Trophoblast cell (in vitro differentiated cells and primary cell): ENCODE measurements at regions not wholly inside any gene's neighbourhood (a gene's known extent, or its start where the extent isn't known, plus 50 kb on each side); places are given as distances from the start of the nearest gene placed in this dataset.
"Not testable (repeated sequence)": the region's sequence is repeated elsewhere in the genome, so short reads cannot be mapped to it uniquely, and the experiment has no call there.

Experiments
- DNase-seq, 2 donors: peaks; one replicate each; pipeline ENCODE4 v3.0.0-alpha.2; 2016
- H2AFZ ChIP-seq: 2 replicates; pipeline ENCODE4 v1.6.1; 2013; ENCODE audit warnings: low read length, moderate library complexity, mild to moderate bottlenecking; ENCODE audit not compliant: insufficient read depth, poor library complexity
- H2AK5ac ChIP-seq: 2 replicates; pipeline ENCODE4 v1.6.1; 2013; ENCODE audit warnings: mild to moderate bottlenecking, low read length
- H2BK120ac ChIP-seq: 2 replicates; pipeline ENCODE4 v1.6.1; 2013; ENCODE audit warnings: low read length, mild to moderate bottlenecking, moderate library complexity; ENCODE audit not compliant: insufficient read depth, poor library complexity
- H2BK12ac ChIP-seq: 2 replicates; pipeline ENCODE4 v1.6.1; 2013; ENCODE audit warnings: mild to moderate bottlenecking, low read length, moderate library complexity
- H2BK5ac ChIP-seq: 2 replicates; pipeline ENCODE4 v1.6.1; 2013; ENCODE audit warnings: low read length, low read depth, moderate library complexity, mild to moderate bottlenecking; ENCODE audit not compliant: poor library complexity
- H3K14ac ChIP-seq: 2 replicates; pipeline ENCODE4 v1.6.1; 2013; ENCODE audit warnings: mild to moderate bottlenecking, low read length
- H3K18ac ChIP-seq: 2 replicates; pipeline ENCODE4 v1.6.1; 2013; ENCODE audit warnings: mild to moderate bottlenecking, low read length
- H3K23ac ChIP-seq: 2 replicates; pipeline ENCODE4 v1.6.1; 2013; ENCODE audit warnings: low read length
- H3K27ac ChIP-seq: 2 replicates; pipeline ENCODE4 v1.5.1; 2013; ENCODE audit warnings: low read depth, mild to moderate bottlenecking, inconsistent platforms, low read length, moderate library complexity
- H3K27me3 ChIP-seq: 2 replicates; pipeline ENCODE4 v1.6.1; 2013; ENCODE audit warnings: inconsistent platforms, mild to moderate bottlenecking, low read length, moderate library complexity; ENCODE audit not compliant: insufficient read depth
- H3K36me3 ChIP-seq, 2 experiments: 1 replicate in 1 of 2; 2 replicates in 1 of 2; pipeline ENCODE4 v1.6.1; 2013; ENCODE audit warnings: low read length in 2 of 2, mild to moderate bottlenecking in 2 of 2, moderate library complexity in 1 of 2; ENCODE audit not compliant: insufficient read depth in 2 of 2, control insufficient read depth in 1 of 2
- H3K4ac ChIP-seq: 2 replicates; pipeline ENCODE4 v1.6.1; 2013; ENCODE audit warnings: low read depth, mild to moderate bottlenecking, low read length, moderate library complexity
- H3K4me1 ChIP-seq, 2 experiments: 1 replicate in 1 of 2; 2 replicates in 1 of 2; pipeline ENCODE4 v1.6.1; 2013; ENCODE audit warnings: low read length in 2 of 2, mild to moderate bottlenecking in 2 of 2, moderate library complexity in 1 of 2; ENCODE audit not compliant: insufficient read depth in 2 of 2, control insufficient read depth in 1 of 2
- H3K4me2 ChIP-seq: 2 replicates; pipeline ENCODE4 v1.6.1; 2013; ENCODE audit warnings: inconsistent platforms, mild to moderate bottlenecking, low read length, moderate library complexity
- H3K4me3 ChIP-seq: 2 replicates; pipeline ENCODE4 v1.5.1; 2013; ENCODE audit warnings: mild to moderate bottlenecking, low read depth, low read length, inconsistent platforms
- H3K79me1 ChIP-seq: one replicate; pipeline ENCODE4 v1.6.1; 2013; ENCODE audit warnings: low read length
- H3K79me2 ChIP-seq: 2 replicates; pipeline ENCODE4 v1.6.1; 2013; ENCODE audit warnings: low read length, mild to moderate bottlenecking; ENCODE audit not compliant: control insufficient read depth, insufficient read depth, poor library complexity
- H3K9ac ChIP-seq: 2 replicates; pipeline ENCODE4 v1.6.1; 2013; ENCODE audit warnings: mild to moderate bottlenecking, low read length
- H3K9me3 ChIP-seq: 2 replicates; pipeline ENCODE4 v1.6.1; 2013; ENCODE audit warnings: low read depth, mild to moderate bottlenecking, control low read depth, inconsistent platforms, low read length; ENCODE audit not compliant: insufficient read depth
- H4K12ac ChIP-seq: 2 replicates; pipeline ENCODE4 v1.6.1; 2013; ENCODE audit warnings: low read depth, mild to moderate bottlenecking, low read length, moderate library complexity
- H4K8ac ChIP-seq: 2 replicates; pipeline ENCODE4 v1.6.1; 2013; ENCODE audit warnings: low read depth, mild to moderate bottlenecking, low read length, moderate library complexity
- H4K91ac ChIP-seq: one replicate; pipeline ENCODE4 v1.6.1; 2013; ENCODE audit warnings: low read depth, mild to moderate bottlenecking, low read length, moderate library complexity
- WGBS: extraction: QIAGEN DNeasy Blood & Tissue Kit; methylation state at CpG from one replicate; pipeline ENCODE4 v1.1.7; 2013; ENCODE audit warnings: missing lambda C conversion rate; ENCODE audit not compliant: insufficient read length, insufficient coverage; ENCODE audit errors: extremely low coverage; 5-methylcytosine and 5-hydroxymethylcytosine counted together

DNA sequence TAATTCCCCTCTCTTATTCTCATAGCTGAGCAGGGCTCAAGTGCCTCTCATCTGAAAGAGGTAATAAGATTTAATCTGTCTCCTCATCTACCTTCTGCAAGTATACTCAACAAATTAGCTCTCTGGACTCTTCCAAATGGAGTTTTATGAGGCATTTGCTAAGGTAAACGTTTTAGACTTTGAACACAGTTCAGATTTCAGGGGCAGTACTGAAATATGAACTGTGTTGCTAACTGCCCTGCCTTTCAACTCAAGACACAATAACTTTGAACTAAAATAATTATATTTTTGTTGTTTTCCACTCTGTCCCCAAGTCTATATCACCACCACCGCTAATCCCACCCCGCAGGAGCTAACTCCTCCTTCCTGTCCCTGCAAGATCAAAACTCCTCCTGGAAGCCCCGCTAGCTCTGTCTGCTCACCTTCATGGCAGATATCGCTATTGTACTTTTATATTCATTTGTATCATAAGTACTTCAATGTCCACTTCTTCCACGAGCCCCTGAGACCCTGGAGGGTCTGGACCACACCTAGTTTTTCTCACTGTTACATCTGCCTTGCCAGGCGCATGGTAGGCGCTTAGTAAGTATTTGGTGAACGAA lies 90.7 kb upstream of the DRD5 start:
- H2AFZ ChIP-seq = peak overlapping the region; percentile 12
- peak overlapping the region; percentile 74 for H3K4me3 ChIP-seq
- not testable (repeated sequence) for H3K9me3 ChIP-seq, H2BK120ac ChIP-seq, H4K91ac ChIP-seq, H3K4ac ChIP-seq, H3K4me1 ChIP-seq, H3K23ac ChIP-seq, H3K18ac ChIP-seq, H3K27ac ChIP-seq, H3K27me3 ChIP-seq, H4K12ac ChIP-seq, H3K36me3 ChIP-seq, H3K9ac ChIP-seq, H2BK12ac ChIP-seq, H3K79me2 ChIP-seq, H2BK5ac ChIP-seq, H2AK5ac ChIP-seq, H3K14ac ChIP-seq, DNase-seq, H3K79me1 ChIP-seq
- WGBS = no CpG with 5 or more reads among the region's 9 CpGs
- peak overlapping the region; percentile 23 for H4K8ac ChIP-seq
- H3K4me2 ChIP-seq = peak overlapping the region; percentile 84

DNA sequence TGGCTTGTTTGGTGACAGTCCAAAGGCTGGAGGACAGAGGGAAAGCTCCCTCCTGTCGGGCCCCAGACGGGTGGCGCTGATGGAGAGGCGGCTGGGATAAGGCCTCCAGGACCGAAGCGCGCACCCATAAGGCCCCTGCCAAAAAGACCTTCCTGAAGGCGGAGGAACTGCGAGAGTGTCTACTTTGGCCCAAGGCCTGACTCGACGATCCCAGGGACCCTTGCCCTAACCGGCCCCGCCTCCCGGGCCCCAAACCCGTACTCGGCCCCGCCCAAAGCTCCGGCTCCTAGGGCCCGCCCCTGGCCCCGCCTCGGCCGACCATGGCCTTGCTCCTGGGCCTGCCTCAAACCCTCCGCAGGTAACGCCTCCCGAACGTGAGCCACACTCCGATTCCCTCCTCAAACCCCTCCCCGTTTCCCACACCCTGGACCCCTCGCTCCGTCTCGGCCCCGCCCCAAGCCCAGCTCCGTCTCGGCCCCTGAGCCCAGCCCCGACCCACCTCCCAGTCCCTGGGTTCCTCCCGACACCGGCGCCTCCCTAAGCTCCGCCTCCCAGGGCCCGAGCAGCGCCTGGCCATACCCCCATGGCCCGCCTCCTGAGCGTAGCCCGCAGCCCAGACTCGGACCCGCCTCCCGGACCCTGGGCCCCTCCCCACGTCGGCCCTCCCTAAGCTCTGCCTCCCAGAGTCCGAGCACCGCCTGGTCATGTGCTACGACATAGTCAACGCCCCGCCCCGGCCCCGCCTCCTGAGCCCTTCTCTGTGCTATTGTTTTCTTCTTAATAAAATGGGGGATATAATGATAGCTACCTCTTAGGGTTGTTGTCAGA lies 90.0 kb upstream of the DRD5 start:
- peak; percentile 95 to 98 for DNase-seq
- Histone ChIP-seq H4K12ac (no peak overlapping the region), H3K4ac (no peak overlapping the region), H3K36me3 (no peaks in the 10 kb centered on the region), H2AFZ (peak overlapping the region; percentile 12), H4K8ac (peak overlapping the region; percentile 23), H3K4me2 (peak overlapping the region; percentile 84), H3K18ac (no peak overlapping the region), H3K79me1 (peaks cover 2% of the 10 kb centered on the region), H3K9me3 (no peaks in the 10 kb centered on the region), H2BK12ac (no peak overlapping the region), H3K79me2 (no peaks in the 10 kb centered on the region), H3K27me3 (no peaks in the 10 kb centered on the region), H2BK120ac (peak overlapping the region; percentile 14), H3K14ac (peak overlapping the region; percentile 51), H3K23ac (no peak overlapping the region), H3K4me3 (peak overlapping the region; percentile 74), H2AK5ac (no peak overlapping the region), H4K91ac (peak overlapping the region; percentile 57), H3K4me1 (no peaks in the 10 kb centered on the region), H2BK5ac (peak overlapping the region; percentile 53), H3K27ac (no peak overlapping the region), H3K9ac (peak overlapping the region; percentile 56)
- WGBS = no CpG with 5 or more reads among the region's 56 CpGs

DNA sequence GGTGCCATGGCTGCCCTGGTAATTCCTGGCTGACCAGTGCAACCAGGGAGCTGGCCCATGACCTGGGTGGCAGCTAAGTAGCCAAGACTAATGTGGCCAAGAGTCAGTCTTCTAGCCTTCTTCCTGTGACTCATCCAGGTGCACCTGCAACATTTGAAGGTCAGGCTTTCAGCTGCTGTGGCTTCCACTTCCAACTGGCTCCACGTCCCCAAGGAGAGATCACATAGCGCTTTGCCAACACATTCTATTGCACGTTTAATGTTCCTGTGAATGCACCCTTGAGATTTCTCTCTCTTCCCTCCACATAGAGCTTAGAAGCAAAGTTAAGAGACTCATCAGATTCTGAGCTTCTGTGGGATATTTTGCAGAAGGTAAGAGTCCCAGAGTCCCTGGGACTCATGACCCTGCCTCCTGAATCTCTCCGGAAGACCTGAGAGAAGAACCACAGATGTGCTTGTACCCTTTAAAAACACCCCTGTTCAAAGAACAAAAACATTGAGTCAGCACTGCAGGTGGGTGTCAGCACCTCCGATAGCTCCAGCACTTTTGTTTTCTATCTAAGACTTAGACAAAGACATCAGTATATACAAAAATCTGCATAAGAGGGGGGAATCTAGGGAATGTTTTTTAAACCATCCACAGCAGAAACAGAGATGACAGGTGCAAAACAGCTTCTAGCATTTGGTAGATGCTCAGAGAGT lies 88.5 kb upstream of the DRD5 start:
- DNase-seq, H3K79me2 ChIP-seq, H3K18ac ChIP-seq, H3K79me1 ChIP-seq, H2BK12ac ChIP-seq, H3K4ac ChIP-seq, H3K14ac ChIP-seq, H3K9me3 ChIP-seq, H2AFZ ChIP-seq, H3K4me3 ChIP-seq, H3K4me2 ChIP-seq, H2BK120ac ChIP-seq, H3K23ac ChIP-seq, H3K27ac ChIP-seq, H3K4me1 ChIP-seq, H4K91ac ChIP-seq, H3K9ac ChIP-seq, H2BK5ac ChIP-seq, H2AK5ac ChIP-seq, H4K12ac ChIP-seq, H3K27me3 ChIP-seq, H3K36me3 ChIP-seq, H4K8ac ChIP-seq: not testable (repeated sequence)
- no CpG with 5 or more reads among the region's 5 CpGs for WGBS

DNA sequence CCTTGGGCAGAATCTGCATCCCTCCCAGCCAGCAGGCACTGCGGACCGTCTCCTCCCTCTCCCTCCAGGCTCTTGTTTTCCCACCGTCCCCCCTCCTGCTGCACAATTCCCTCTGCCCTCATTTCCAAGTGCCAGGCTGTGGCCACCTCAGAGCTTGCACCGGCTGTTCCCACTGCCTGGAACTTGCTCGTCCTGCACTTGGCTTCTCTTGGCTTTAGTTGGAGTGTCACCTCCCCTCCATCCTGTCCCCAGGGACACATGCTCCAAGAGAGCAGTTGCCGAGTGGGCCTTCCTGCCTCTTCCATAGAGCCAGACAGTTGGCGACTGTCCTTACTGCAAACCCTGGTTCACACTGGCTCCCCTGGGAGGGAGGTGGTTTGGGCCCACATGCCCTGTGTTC lies 87.0 kb upstream of the DRD5 start:
- not testable (repeated sequence) for H2BK120ac ChIP-seq, H3K4ac ChIP-seq, H3K18ac ChIP-seq, H2AFZ ChIP-seq, H3K14ac ChIP-seq, H2BK12ac ChIP-seq, H2AK5ac ChIP-seq, H4K8ac ChIP-seq, DNase-seq, H3K27ac ChIP-seq, H3K27me3 ChIP-seq, H4K12ac ChIP-seq, H3K79me1 ChIP-seq, H3K4me1 ChIP-seq, H2BK5ac ChIP-seq, H3K9me3 ChIP-seq, H3K23ac ChIP-seq, H3K79me2 ChIP-seq, H3K9ac ChIP-seq, H3K4me3 ChIP-seq, H3K36me3 ChIP-seq, H4K91ac ChIP-seq, H3K4me2 ChIP-seq
- no CpG with 5 or more reads among the region's 7 CpGs for WGBS
